ENCODE measurements at regions not wholly inside any gene's neighbourhood (a gene's known extent, or its start where the extent isn't known, plus 50 kb on each side); places are given as distances from the start of the nearest gene placed in this dataset.

- TF ChIP-seq, protein P1, sequence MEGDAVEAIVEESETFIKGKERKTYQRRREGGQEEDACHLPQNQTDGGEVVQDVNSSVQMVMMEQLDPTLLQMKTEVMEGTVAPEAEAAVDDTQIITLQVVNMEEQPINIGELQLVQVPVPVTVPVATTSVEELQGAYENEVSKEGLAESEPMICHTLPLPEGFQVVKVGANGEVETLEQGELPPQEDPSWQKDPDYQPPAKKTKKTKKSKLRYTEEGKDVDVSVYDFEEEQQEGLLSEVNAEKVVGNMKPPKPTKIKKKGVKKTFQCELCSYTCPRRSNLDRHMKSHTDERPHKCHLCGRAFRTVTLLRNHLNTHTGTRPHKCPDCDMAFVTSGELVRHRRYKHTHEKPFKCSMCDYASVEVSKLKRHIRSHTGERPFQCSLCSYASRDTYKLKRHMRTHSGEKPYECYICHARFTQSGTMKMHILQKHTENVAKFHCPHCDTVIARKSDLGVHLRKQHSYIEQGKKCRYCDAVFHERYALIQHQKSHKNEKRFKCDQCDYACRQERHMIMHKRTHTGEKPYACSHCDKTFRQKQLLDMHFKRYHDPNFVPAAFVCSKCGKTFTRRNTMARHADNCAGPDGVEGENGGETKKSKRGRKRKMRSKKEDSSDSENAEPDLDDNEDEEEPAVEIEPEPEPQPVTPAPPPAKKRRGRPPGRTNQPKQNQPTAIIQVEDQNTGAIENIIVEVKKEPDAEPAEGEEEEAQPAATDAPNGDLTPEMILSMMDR (IDR thresholded peaks at IDR 0.05; ENCODE audit: low read depth, low read length): no peak
- TF ChIP-seq MAX (IDR thresholded peaks at IDR 0.05; ENCODE audit: low read depth, low read length) (no peak), POLR2A (IDR thresholded peaks at IDR 0.05; ENCODE audit: extremely low read depth, insufficient read length) (no peak), MYC (IDR thresholded peaks at IDR 0.05; ENCODE audit: low read depth, low read length) (no peak)
These were observed 553.6 kb downstream of the PTPRU start for GRCh38 chr1:29789910-29790247.

All from NB4 (cell line).